ENCODE measurements at regions not wholly inside any gene's neighbourhood (a gene's known extent, or its start where the extent isn't known, plus 50 kb on each side); places are given as distances from the start of the nearest gene placed in this dataset.

GRCh38 chr11:15805726-15806125 is 550.6 kb downstream of the SOX6 start:
- H3K4me3 ChIP-seq (ENCODE audit: low read length): no peak overlapping the region
- DNase-seq (ENCODE audit: low read depth): no peak
- TF ChIP-seq CTCF (IDR thresholded peaks at IDR 0.05; ENCODE audit: insufficient read depth, low read depth, low read length, missing control alignments): no peak

- DNase-seq (ENCODE audit: low read depth): no peak
- TF ChIP-seq CTCF (IDR thresholded peaks at IDR 0.05; ENCODE audit: insufficient read depth, low read depth, low read length, missing control alignments): no peak
- no peak overlapping the region for H3K4me3 ChIP-seq (ENCODE audit: low read length)
Observed at GRCh38 chr11:15806217-15806616, 550.1 kb downstream of the SOX6 start.

- H3K4me3 ChIP-seq (ENCODE audit: low read length): no peak overlapping the region
- DNase-seq (ENCODE audit: low read depth): no peak
- no peak for TF ChIP-seq CTCF (IDR thresholded peaks at IDR 0.05; ENCODE audit: insufficient read depth, low read depth, low read length, missing control alignments)
Observed at GRCh38 chr11:15807827-15808226, 548.5 kb downstream of the SOX6 start.

- no peak for DNase-seq (ENCODE audit: low read depth)
- no peak for TF ChIP-seq CTCF (IDR thresholded peaks at IDR 0.05; ENCODE audit: insufficient read depth, low read depth, low read length, missing control alignments)
- no peak overlapping the region for H3K4me3 ChIP-seq (ENCODE audit: low read length)
Observed at GRCh38 chr11:15810082-15810481, 546.3 kb downstream of the SOX6 start.

- DNase-seq (ENCODE audit: low read depth): no peak
- no peak for TF ChIP-seq CTCF (IDR thresholded peaks at IDR 0.05; ENCODE audit: insufficient read depth, low read depth, low read length, missing control alignments)
- no peak overlapping the region for H3K4me3 ChIP-seq (ENCODE audit: low read length)
Observed at GRCh38 chr11:15810525-15810924, 545.8 kb downstream of the SOX6 start.

GRCh38 chr11:15815246-15816195 is 540.8 kb downstream of the SOX6 start:
- peak; percentile 29 for DNase-seq (ENCODE audit: low read depth)
- no peak overlapping the region for H3K4me3 ChIP-seq (ENCODE audit: low read length)
- no peak for TF ChIP-seq CTCF (IDR thresholded peaks at IDR 0.05; ENCODE audit: insufficient read depth, low read depth, low read length, missing control alignments)

All from epithelial cell of esophagus (primary cell).